Activated B cell treated with CpG ODN at 0.5 μM for 24 hours (primary cell): ENCODE measurements at regions not wholly inside any gene's neighbourhood (a gene's known extent, or its start where the extent isn't known, plus 50 kb on each side); places are given as distances from the start of the nearest gene placed in this dataset.

ENCODE experiments used
- ATAC-seq: fragments of 200-7000 bp; cut with Tn5 transposase; one replicate; pipeline ENCODE4 v1.10.0; 2021; ENCODE audit warnings: low read depth, mild to moderate bottlenecking, moderate library complexity
- CTCF ChIA-PET: fragments of 350-600 bp; sonication (Branson Sonifier 250); formaldehyde crosslinking; loops from one replicate; lab custom pipeline; 2021; ENCODE audit warnings: antibody characterized with exemption; lab: Charles Lee
- POLR2A ChIA-PET: fragments of 350-600 bp; sonication (Branson Sonifier 250); formaldehyde crosslinking; loops from one replicate; lab custom pipeline; 2021; ENCODE audit warnings: antibody characterized with exemption; lab: Charles Lee
- DNase-seq: peaks from one replicate; pipeline ENCODE4 v3.0.0; 2022
- H3K27ac Mint-ChIP-seq: one replicate; pipeline ENCODE4 v1.8.0; 2020; ENCODE audit warnings: mixed read lengths
- H3K27me3 Mint-ChIP-seq: one replicate; pipeline ENCODE4 v1.8.0; 2021; ENCODE audit warnings: mixed read lengths
- H3K36me3 Mint-ChIP-seq: one replicate; pipeline ENCODE4 v1.8.0; 2021; ENCODE audit warnings: low read depth, mixed read lengths
- H3K4me1 Mint-ChIP-seq: one replicate; pipeline ENCODE4 v1.8.0; 2021; ENCODE audit warnings: mixed read lengths
- H3K4me3 Mint-ChIP-seq: one replicate; pipeline ENCODE4 v1.8.0; 2020; ENCODE audit warnings: mild to moderate bottlenecking, mixed read lengths
- H3K9me3 Mint-ChIP-seq: one replicate; pipeline ENCODE4 v1.8.0; 2020; ENCODE audit warnings: mixed read lengths
- CTCF ChIP-seq: fragments of 200-600 bp; IDR thresholded peaks from one replicate; pipeline ENCODE4 v1.8.0; 2022; ENCODE audit warnings: antibody characterized with exemption, mild to moderate bottlenecking
- intact Hi-C: fragments of 100-400 bp; cut with micrococcal nuclease; formaldehyde crosslinking; loops from one replicate; pipeline ENCODE4 v1.15.1; 2024

GRCh38 chr5:90274216-90274615 is 135.3 kb downstream of the CETN3 start:
- H3K9me3 Mint-ChIP-seq, result no peaks in the 10 kb centered on the region
- H3K27ac Mint-ChIP-seq, result no peak overlapping the region
- no peaks in the 10 kb centered on the region for H3K4me1 Mint-ChIP-seq
- peaks cover 12% of the 10 kb centered on the region for H3K27me3 Mint-ChIP-seq
- ATAC-seq (no peak), DNase-seq (no peak)
- intact Hi-C loops, result no loop called here
- H3K36me3 Mint-ChIP-seq, result no peaks in the 10 kb centered on the region
- H3K4me3 Mint-ChIP-seq, result no peak overlapping the region
- ChIA-PET POLR2A (no interaction called here), CTCF (no interaction called here)
- no peak for TF ChIP-seq CTCF

GRCh38 chr5:90267646-90268045 is 141.9 kb downstream of the CETN3 start:
- Mint-ChIP-seq H3K4me1 (peaks cover 6% of the 10 kb centered on the region), H3K9me3 (no peaks in the 10 kb centered on the region), H3K36me3 (no peaks in the 10 kb centered on the region), H3K4me3 (no peak overlapping the region), H3K27ac (no peak overlapping the region), H3K27me3 (peaks cover 3% of the 10 kb centered on the region)
- ATAC-seq (no peak), DNase-seq (no peak)
- TF ChIP-seq CTCF, result no peak
- intact Hi-C loops, result loop anchor here (5.0 kb wide), 2 partner anchors 260 to 1385 kb away; partner anchors contain the start of genes LYSMD3 and MEF2C
- ChIA-PET POLR2A (no interaction called here), CTCF (interaction anchor here (3.5 kb wide), 1 partner anchor 1540 kb away, joined by 73 read pairs; no protein-coding TSS in a partner anchor)

- no peak for ATAC-seq
- no peaks in the 10 kb centered on the region for H3K9me3 Mint-ChIP-seq
- no peaks in the 10 kb centered on the region for H3K36me3 Mint-ChIP-seq
- TF ChIP-seq CTCF, result peak; percentile 5
- H3K4me1 Mint-ChIP-seq, result peaks cover 6% of the 10 kb centered on the region
- no peak overlapping the region for H3K27ac Mint-ChIP-seq
- no peak for DNase-seq
- H3K27me3 Mint-ChIP-seq, result peaks cover 3% of the 10 kb centered on the region
- ChIA-PET CTCF (interaction anchor here (0.8 to 3.5 kb wide), 13 partner anchors 10 to 1575 kb away, joined by 3 to 73 read pairs (median 4); no protein-coding TSS in a partner anchor), POLR2A (interaction anchor here (0.6 to 0.8 kb wide), 2 partner anchors 1536 to 1542 kb away, joined by 3 to 6 read pairs; no protein-coding TSS in a partner anchor)
- intact Hi-C loops, result loop anchor here (1.0 to 5.0 kb wide), 5 partner anchors 262 to 1574 kb away; partner anchors contain the start of genes LYSMD3 and MEF2C
- H3K4me3 Mint-ChIP-seq, result no peak overlapping the region
These were observed 144.1 kb downstream of the CETN3 start for GRCh38 chr5:90265545-90265857.

GRCh38 chr5:90264689-90265544 is 144.6 kb downstream of the CETN3 start:
- H3K9me3 Mint-ChIP-seq, result no peaks in the 10 kb centered on the region
- H3K36me3 Mint-ChIP-seq, result no peaks in the 10 kb centered on the region
- POLR2A ChIA-PET, result interaction anchor here (0.8 kb wide), 1 partner anchor 1535 kb away, joined by 6 read pairs; no protein-coding TSS in a partner anchor
- ATAC-seq (peak; percentile 68), DNase-seq (peak; percentile 28)
- H3K27me3 Mint-ChIP-seq, result peaks cover 3% of the 10 kb centered on the region
- TF ChIP-seq CTCF, result peak; percentile 92
- CTCF ChIA-PET, result interaction anchor here (0.8 to 3.5 kb wide), 13 partner anchors 9 to 1574 kb away, joined by 3 to 73 read pairs (median 4); no protein-coding TSS in a partner anchor
- intact Hi-C loops, result loop anchor here (1.0 to 5.0 kb wide), 5 partner anchors 262 to 1574 kb away; partner anchors contain the start of genes LYSMD3 and MEF2C
- no peak overlapping the region for H3K27ac Mint-ChIP-seq
- peak overlapping the region; percentile 48 for H3K4me3 Mint-ChIP-seq
- H3K4me1 Mint-ChIP-seq, result peaks cover 6% of the 10 kb centered on the region
